ENCODE measurements at regions not wholly inside any gene's neighbourhood (a gene's known extent, or its start where the extent isn't known, plus 50 kb on each side); places are given as distances from the start of the nearest gene placed in this dataset.

DNA sequence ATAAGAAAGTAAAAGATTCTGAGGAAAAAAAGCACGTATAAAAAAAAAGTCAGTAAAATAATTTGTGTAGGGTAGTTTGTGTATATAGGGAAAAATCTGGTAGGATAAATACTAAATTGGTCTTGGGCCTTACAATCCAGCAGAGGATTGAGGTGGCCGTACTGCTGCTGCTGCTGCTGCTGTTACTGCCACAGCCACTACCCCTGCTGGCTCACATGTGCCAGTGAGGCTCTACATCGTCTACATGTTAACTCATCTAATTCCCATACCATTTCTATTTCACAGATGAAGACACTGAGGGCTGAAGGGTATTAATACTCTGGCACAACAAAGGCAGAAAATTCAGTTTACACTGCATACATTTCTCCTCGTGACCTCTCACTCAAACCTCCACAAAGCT, 928.5 kb downstream of the TLE4 start:
- POLR2A ChIA-PET, result no interaction called here
- no peak overlapping the region for H3K27ac ChIP-seq (ENCODE audit: extremely low read depth, low read depth, low read length)
- H4K20me1 ChIP-seq (replicated peaks; ENCODE audit: control insufficient read depth, insufficient read depth, low read length), result no peaks in the 10 kb centered on the region
- no peak for ATAC-seq
- no peaks in the 10 kb centered on the region for H3K9me1 ChIP-seq (ENCODE audit: control insufficient read depth, insufficient read depth, low read length)
- no TSS peak for BruUV-seq (replicated peaks)
- no peak for FAIRE-seq
- intact Hi-C loops (cut with micrococcal nuclease) (no loop called here), in situ Hi-C loops (cut with MboI) (no loop called here)
- TF ChIP-seq IFI16 (CRISPR knock-in tag; IDR thresholded peaks at IDR 0.05) (no peak), CBX2 (IDR thresholded peaks at IDR 0.05; ENCODE audit: insufficient read depth, low read length, poor library complexity, severe bottlenecking) (no peak), NELFE (IDR thresholded peaks at IDR 0.05; ENCODE audit: insufficient read depth, insufficient read length) (no peak), POU5F1 (IDR thresholded peaks at IDR 0.05; ENCODE audit: borderline replicate concordance, low read depth, low read length, partially characterized antibody) (no peak), MAZ (CRISPR knock-in tag; conservative IDR thresholded peaks at IDR 0.05 in 1 of 2, IDR thresholded peaks at IDR 0.05 in 1 of 2) (no peak), KLF13 (tag; IDR thresholded peaks at IDR 0.05; ENCODE audit: borderline replicate concordance, low read depth) (no peak), HDAC2 (IDR thresholded peaks at IDR 0.05) (no peak), HDGF (IDR thresholded peaks at IDR 0.05) (no peak), MTA2 (IDR thresholded peaks at IDR 0.05; ENCODE audit: low read depth) (no peak), NUFIP1 (IDR thresholded peaks at IDR 0.05; ENCODE audit: partially characterized antibody) (no peak), ZNF253 (CRISPR knock-in tag; conservative IDR thresholded peaks at IDR 0.05) (no peak)
- TF ChIP-seq, protein P1, sequence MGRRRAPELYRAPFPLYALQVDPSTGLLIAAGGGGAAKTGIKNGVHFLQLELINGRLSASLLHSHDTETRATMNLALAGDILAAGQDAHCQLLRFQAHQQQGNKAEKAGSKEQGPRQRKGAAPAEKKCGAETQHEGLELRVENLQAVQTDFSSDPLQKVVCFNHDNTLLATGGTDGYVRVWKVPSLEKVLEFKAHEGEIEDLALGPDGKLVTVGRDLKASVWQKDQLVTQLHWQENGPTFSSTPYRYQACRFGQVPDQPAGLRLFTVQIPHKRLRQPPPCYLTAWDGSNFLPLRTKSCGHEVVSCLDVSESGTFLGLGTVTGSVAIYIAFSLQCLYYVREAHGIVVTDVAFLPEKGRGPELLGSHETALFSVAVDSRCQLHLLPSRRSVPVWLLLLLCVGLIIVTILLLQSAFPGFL (CRISPR knock-in tag; IDR thresholded peaks at IDR 0.05), result no peak
- TF ChIP-seq, protein P2, sequence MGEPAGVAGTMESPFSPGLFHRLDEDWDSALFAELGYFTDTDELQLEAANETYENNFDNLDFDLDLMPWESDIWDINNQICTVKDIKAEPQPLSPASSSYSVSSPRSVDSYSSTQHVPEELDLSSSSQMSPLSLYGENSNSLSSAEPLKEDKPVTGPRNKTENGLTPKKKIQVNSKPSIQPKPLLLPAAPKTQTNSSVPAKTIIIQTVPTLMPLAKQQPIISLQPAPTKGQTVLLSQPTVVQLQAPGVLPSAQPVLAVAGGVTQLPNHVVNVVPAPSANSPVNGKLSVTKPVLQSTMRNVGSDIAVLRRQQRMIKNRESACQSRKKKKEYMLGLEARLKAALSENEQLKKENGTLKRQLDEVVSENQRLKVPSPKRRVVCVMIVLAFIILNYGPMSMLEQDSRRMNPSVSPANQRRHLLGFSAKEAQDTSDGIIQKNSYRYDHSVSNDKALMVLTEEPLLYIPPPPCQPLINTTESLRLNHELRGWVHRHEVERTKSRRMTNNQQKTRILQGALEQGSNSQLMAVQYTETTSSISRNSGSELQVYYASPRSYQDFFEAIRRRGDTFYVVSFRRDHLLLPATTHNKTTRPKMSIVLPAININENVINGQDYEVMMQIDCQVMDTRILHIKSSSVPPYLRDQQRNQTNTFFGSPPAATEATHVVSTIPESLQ (CRISPR knock-in tag; IDR thresholded peaks at IDR 0.05), result no peak
- TF ChIP-seq, protein P3, sequence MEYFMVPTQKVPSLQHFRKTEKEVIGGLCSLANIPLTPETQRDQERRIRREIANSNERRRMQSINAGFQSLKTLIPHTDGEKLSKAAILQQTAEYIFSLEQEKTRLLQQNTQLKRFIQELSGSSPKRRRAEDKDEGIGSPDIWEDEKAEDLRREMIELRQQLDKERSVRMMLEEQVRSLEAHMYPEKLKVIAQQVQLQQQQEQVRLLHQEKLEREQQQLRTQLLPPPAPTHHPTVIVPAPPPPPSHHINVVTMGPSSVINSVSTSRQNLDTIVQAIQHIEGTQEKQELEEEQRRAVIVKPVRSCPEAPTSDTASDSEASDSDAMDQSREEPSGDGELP (CRISPR knock-in tag; IDR thresholded peaks at IDR 0.05; ENCODE audit: borderline replicate concordance), result no peak
- H3K79me2 ChIP-seq (ENCODE audit: control insufficient read depth, insufficient read depth, low read length), result no peaks in the 10 kb centered on the region
- H3K9ac ChIP-seq (ENCODE audit: insufficient read depth in 1 of 2, low read depth in 2 of 2, low read length in 2 of 2), result no peak overlapping the region
- no peak overlapping the region for H3K4me2 ChIP-seq (ENCODE audit: insufficient read depth, low read length)
- no peaks in the 10 kb centered on the region for H3K9me3 ChIP-seq (replicated peaks; ENCODE audit: control insufficient read depth, insufficient read depth, low read depth, low read length)
- no peaks in the 10 kb centered on the region for H3K4me1 ChIP-seq (replicated peaks in 1 of 2; ENCODE audit: control insufficient read depth in 2 of 2, insufficient read depth in 2 of 2, low read length in 2 of 2)
- no peak overlapping the region for H2AFZ ChIP-seq (ENCODE audit: low read depth, low read length)
- H3K4me3 ChIP-seq, result no peak overlapping the region
- 0% methylated on average over 4 of the region's 4 CpGs for WGBS (ENCODE audit: insufficient coverage, low coverage, missing lambda C conversion rate)
- DNase-seq (ENCODE audit: extremely low read depth in 1 of 4, low spot score in 3 of 4), result no peak
- no peaks in the 10 kb centered on the region for H3K36me3 ChIP-seq (ENCODE audit: control insufficient read depth, insufficient read depth, low read length)
- no peaks in the 10 kb centered on the region for H3K27me3 ChIP-seq (ENCODE audit: control insufficient read depth in 2 of 2, insufficient read depth in 2 of 2, low read length in 2 of 2)
- CTCF ChIA-PET (ENCODE audit: low intra/inter-chr PET ratio), result no interaction called here
